Heart right ventricle (tissue), 16 donors: ENCODE measurements at regions not wholly inside any gene's neighbourhood (a gene's known extent, or its start where the extent isn't known, plus 50 kb on each side); places are given as distances from the start of the nearest gene placed in this dataset.
"Not testable (repeated sequence)": the region's sequence is repeated elsewhere in the genome, so short reads cannot be mapped to it uniquely, and the experiment has no call there.

ENCODE experiments used
- ATAC-seq, 8 donors: fragments of 200-7000 bp; cut with Tn5 transposase; one replicate each; pipeline ENCODE4 v1.9.1; 2020; ENCODE audit warnings: mild to moderate bottlenecking in 8 of 8, moderate library complexity in 8 of 8, moderate number of reproducible peaks in 1 of 8
- DNase-seq, 2 donors: peaks; one replicate each; pipeline ENCODE4 v3.0.0-alpha.2; 2020
- H3K27ac ChIP-seq, 10 donors: fragments of 200-600 bp; sonication (generic) in 2 of 10; one replicate each; pipeline versions ENCODE4 v1.5.0 to v1.8.0; 2020 to 2022; ENCODE audit warnings: mild to moderate bottlenecking in 3 of 10
- H3K27me3 ChIP-seq, 7 donors: fragments of 200-600 bp; one replicate each; pipeline ENCODE4 v1.8.0; 2021 to 2022; ENCODE audit warnings: mild to moderate bottlenecking in 2 of 7
- H3K36me3 ChIP-seq, 9 donors: fragments of 200-600 bp; sonication (generic) in 1 of 9; one replicate each; pipeline versions ENCODE4 v1.5.0 to v1.8.0; 2020 to 2022; ENCODE audit warnings: mild to moderate bottlenecking in 2 of 9
- H3K4me1 ChIP-seq, 9 donors: fragments of 200-600 bp; sonication (generic) in 1 of 9; one replicate each; pipeline versions ENCODE4 v1.5.0 to v1.8.0; 2020 to 2022; ENCODE audit warnings: mild to moderate bottlenecking in 4 of 9
- H3K4me3 ChIP-seq, 10 donors: fragments of 200-600 bp; sonication (generic) in 2 of 10; one replicate each; pipeline versions ENCODE4 v1.5.0 to v1.8.0; 2020 to 2022; ENCODE audit warnings: mild to moderate bottlenecking in 7 of 10, moderate library complexity in 2 of 10
- H3K9me3 ChIP-seq, 11 donors: fragments of 200-600 bp in 10 of 11; sonication (generic) in 2 of 11; one replicate each; pipeline versions ENCODE4 v1.5.0 to v1.8.0; 2013 to 2022; ENCODE audit warnings: mild to moderate bottlenecking in 2 of 11, control low read depth in 1 of 11, moderate library complexity in 1 of 11
- WGBS, 2 donors: extraction: QIAGEN DNeasy Blood & Tissue Kit; methylation state at CpG; one replicate each; pipeline ENCODE4 v1.1.7; 2013; ENCODE audit warnings: inconsistent platforms in 1 of 2; 5-methylcytosine and 5-hydroxymethylcytosine counted together
- intact Hi-C, 10 donors: fragments of 100-400 bp; cut with DNase I; formaldehyde crosslinking; loops; one replicate each; pipeline versions ENCODE4 v1.11.1 to v1.14.2; 2022
- TF ChIP-seq, protein P1 (sequence below), 9 donors: fragments of 200-600 bp; sonication (generic) in 2 of 9; IDR thresholded peaks; one replicate each; pipeline versions ENCODE4 v1.5.0 to v1.8.0; 2021 to 2022; ENCODE audit warnings: antibody characterized with exemption in 9 of 9, mild to moderate bottlenecking in 5 of 9, moderate library complexity in 1 of 9
- donor health status: Arrhythmogenic right ventricular cardiomyopathy.
- donor health status: ischemic (EF 13 %, LVEDD 7.1; RV severe dilation, severe dysfunction).
- donor health status: healthy with polysubstance abuse.
- donor health status: DM: no; HTN: yes; CAD: no.
- donor health status: DM: no; HTN: no; CAD: no.
- donor health status: ischemic (EF 25% LVEDD 6.9; RV normal size, moderate dysfunction).
- donor health status: ischemic (EF 25% LVEDD 5.7; RV mildly dilated, moderate dysfunction).
- donor health status: healthy.
- donor health status: DM: yes; HTN: yes; CAD: no.
- donor health status: Ischemic cardiomyopathy.
- donor health status: ischemic (EF 35%, LVEDD 5.7; RV mildly dilated, moderate dysfunction).
- donor health status: nonischemic (EF 11% LVEDD 7.7; RV severe dilation, severe dysfunction).
- donor health status: DM: yes; HTN: yes; CAD: no.
- donor health status: PGD.
- donor health status: ischemic (EF 29% LVEDD 5.4; RV normal size, mild dysfunction).
- donor health status: nonischemic (EF 23%, LVEDD 6.1; RV moderate dilation, normal function).

DNA sequence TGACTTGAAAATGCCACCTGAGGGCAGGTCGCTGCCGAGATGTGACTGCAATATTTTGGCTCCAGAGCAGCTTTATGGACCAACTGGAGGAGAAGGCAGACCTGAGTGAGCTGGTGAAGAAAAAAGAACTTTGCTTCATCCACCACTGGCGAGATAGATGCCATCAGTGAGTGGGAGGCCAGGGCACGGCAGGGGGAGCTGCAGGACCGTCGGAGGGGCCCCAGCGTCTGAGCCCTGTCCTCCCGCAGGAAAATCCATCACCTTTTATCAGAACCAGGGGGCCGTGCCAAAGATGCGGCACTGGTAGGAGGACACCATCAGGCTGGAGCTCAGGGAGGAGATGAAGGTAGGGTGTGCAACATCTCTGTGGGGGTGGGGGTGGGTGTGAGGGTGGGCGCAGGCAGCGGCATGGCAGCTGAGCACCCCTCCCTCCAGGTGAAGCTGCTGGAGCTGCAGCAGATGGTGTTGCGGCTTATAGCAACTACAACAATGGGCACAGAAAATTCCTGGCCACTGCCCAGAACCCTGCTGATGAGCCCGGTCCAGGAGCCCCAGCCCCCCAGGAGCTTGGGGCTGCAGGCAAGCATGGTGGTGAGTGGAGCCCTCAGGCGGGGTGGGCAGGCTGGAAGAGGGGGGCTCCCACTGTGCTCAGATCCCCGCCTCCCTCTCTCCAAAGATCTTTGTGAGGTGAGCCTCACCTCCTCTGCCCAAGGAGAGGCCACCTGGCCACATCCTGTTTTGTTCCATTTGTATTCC lies 102.4 kb upstream of the FAN1 start:
- DNase-seq, ATAC-seq, H3K36me3 ChIP-seq, H3K27me3 ChIP-seq, H3K9me3 ChIP-seq, H3K4me3 ChIP-seq, H3K27ac ChIP-seq, H3K4me1 ChIP-seq: not testable (repeated sequence)
- intact Hi-C loops = loop anchor here in 1 of 10 donors (10.0 kb wide), 1 partner anchor 333 kb away; no protein-coding TSS in a partner anchor
- 52 to 62% methylated on average over 10 to 14 of the region's 16 CpGs for WGBS, 2 donors
- TF ChIP-seq, protein P1, sequence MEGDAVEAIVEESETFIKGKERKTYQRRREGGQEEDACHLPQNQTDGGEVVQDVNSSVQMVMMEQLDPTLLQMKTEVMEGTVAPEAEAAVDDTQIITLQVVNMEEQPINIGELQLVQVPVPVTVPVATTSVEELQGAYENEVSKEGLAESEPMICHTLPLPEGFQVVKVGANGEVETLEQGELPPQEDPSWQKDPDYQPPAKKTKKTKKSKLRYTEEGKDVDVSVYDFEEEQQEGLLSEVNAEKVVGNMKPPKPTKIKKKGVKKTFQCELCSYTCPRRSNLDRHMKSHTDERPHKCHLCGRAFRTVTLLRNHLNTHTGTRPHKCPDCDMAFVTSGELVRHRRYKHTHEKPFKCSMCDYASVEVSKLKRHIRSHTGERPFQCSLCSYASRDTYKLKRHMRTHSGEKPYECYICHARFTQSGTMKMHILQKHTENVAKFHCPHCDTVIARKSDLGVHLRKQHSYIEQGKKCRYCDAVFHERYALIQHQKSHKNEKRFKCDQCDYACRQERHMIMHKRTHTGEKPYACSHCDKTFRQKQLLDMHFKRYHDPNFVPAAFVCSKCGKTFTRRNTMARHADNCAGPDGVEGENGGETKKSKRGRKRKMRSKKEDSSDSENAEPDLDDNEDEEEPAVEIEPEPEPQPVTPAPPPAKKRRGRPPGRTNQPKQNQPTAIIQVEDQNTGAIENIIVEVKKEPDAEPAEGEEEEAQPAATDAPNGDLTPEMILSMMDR (IDR thresholded peaks at IDR 0.05) = peak in 4 of 9 donors; percentile 22 to 39 (median 26)

DNA sequence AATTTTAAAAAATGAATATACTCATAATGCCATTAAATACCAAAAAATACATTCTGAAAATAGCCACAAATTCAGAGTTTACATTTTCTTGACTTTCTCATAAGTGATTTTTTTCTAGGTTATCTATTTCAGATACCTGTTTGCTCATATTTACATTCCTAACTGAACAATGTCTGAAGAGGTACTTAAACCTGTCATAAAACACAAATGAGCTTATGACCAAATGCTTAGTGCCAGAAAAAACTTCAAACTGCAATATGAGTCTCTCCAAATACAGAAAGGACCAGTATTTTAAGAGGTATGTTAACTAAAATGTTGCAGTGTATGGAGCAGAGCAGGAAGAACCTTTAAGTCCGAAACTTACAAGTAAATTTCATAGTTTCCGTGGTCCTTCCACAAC lies 101.7 kb upstream of the FAN1 start:
- H3K4me3 ChIP-seq, H3K4me1 ChIP-seq, H3K27me3 ChIP-seq, H3K36me3 ChIP-seq, H3K27ac ChIP-seq, DNase-seq, H3K9me3 ChIP-seq, ATAC-seq: not testable (repeated sequence)
- WGBS, 2 donors = 87% methylated on average over 2 of the region's 2 CpGs
- intact Hi-C loops = loop anchor here in 1 of 10 donors (10.0 kb wide), 1 partner anchor 333 kb away; no protein-coding TSS in a partner anchor

DNA sequence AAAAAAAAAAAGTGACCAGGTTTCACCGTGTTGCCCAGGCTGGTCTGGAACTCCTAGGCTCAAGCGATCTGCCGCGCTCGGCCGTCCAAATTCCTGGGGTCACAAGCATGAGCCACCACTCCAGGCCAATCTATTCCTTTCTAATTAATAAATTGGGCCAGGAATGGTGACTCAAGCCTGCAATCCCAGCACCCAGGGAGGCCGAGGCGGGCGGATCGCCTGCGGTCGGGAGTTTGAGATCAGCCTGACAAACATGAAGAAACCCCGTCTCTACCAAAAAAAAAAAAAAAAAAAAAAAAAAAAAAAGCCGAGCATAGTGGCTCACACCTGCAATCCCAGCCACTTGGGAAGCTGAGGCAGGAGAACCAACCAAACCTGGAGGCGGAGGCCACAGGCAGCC lies 100.0 kb upstream of the FAN1 start:
- not testable (repeated sequence) for ATAC-seq
- intact Hi-C loops = loop anchor here in 1 of 10 donors (10.0 kb wide), 1 partner anchor 331 kb away; no protein-coding TSS in a partner anchor
- 90 to 92% methylated on average over 14 to 15 of the region's 15 CpGs for WGBS, 2 donors

DNA sequence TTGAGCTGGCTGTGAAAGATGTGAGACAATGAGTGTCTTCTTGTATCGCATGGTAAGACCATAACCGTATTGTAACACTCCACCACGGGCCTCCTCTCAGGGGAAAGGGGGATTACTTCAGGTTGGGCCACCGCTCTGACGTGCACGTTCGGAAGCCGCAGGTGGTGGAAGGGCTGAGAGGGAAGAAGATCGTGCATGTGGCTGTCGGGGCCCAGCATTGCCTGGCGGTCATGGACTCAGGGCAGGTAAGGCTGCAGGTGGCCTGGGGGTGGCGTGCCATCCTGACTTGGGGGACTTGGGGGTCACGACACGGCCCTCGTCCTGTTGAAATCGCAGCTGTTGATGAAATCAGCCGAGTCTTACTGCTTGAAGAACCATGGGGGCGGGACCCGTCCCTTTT lies 87.3 kb upstream of the FAN1 start:
- H3K4me3 ChIP-seq = no peak overlapping the region
- no peak for DNase-seq
- TF ChIP-seq, protein P1 (IDR thresholded peaks at IDR 0.05) = no peak
- no peaks in the 10 kb centered on the region for H3K4me1 ChIP-seq
- no peaks in the 10 kb centered on the region for H3K9me3 ChIP-seq
- peaks cover 0 to under 1% (median 0%) of the 10 kb centered on the region in 7 donors for H3K27me3 ChIP-seq
- intact Hi-C loops = no loop called here
- WGBS, 2 donors = 85 to 86% methylated on average over 19 of the region's 19 CpGs
- no peak for ATAC-seq
- H3K36me3 ChIP-seq = no peaks in the 10 kb centered on the region
- no peak overlapping the region for H3K27ac ChIP-seq

More for the DNA sequence above, 100.0 kb upstream of the FAN1 start:
- H3K27ac ChIP-seq, H3K4me1 ChIP-seq, H3K4me3 ChIP-seq, H3K27me3 ChIP-seq, H3K36me3 ChIP-seq, DNase-seq, H3K9me3 ChIP-seq: not testable (repeated sequence)

DNA sequence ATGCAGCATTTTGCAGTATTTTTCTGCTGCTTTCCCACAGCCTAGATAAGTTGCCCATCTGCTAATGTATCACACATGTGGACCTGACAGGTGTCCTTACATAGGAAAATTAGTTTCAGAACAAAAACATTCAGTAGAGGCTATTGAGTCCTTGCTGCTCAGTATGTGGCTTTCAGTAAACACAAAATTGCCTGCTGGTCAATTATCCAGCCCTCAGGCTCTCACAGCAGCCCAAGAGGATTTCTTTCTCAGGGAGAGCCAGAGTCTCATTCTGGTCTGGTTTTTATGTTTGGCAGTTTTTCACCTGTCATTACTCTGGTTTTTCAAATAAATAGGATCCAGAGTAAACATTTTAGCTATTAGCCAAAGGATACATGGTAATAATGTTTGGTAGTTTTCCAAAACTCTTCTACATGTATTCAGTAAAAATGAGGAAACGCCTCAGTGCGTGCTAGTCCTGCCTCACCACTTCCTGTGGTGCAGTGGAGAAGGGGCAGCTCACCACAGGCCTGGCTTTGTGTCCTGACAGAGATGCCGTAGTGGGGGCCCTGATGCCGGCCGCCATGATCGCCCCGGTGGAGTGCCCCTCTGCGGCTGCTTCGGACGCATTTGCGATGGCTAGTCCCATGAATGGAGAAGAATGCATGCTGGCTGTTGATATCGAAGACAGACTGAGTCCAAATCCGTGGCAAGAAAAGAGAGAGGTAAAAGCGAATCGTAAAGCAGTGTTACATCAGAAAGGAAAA lies 80.5 kb upstream of the FAN1 start:
- peak overlapping the region in 4 of 10 donors; percentile 14 to 50 (median 37) for H3K4me3 ChIP-seq
- H3K9me3 ChIP-seq, H3K4me1 ChIP-seq, H3K36me3 ChIP-seq, intact Hi-C loops, H3K27me3 ChIP-seq, DNase-seq: not testable (repeated sequence)
- H3K27ac ChIP-seq = peak overlapping the region in 1 of 10 donors; percentile 40
- peak in 1 of 8 donors; percentile 85 for ATAC-seq
- 79 to 82% methylated on average over 15 of the region's 15 CpGs for WGBS, 2 donors
